ENCODE measurements at regions not wholly inside any gene's neighbourhood (a gene's known extent, or its start where the extent isn't known, plus 50 kb on each side); places are given as distances from the start of the nearest gene placed in this dataset.

DNA sequence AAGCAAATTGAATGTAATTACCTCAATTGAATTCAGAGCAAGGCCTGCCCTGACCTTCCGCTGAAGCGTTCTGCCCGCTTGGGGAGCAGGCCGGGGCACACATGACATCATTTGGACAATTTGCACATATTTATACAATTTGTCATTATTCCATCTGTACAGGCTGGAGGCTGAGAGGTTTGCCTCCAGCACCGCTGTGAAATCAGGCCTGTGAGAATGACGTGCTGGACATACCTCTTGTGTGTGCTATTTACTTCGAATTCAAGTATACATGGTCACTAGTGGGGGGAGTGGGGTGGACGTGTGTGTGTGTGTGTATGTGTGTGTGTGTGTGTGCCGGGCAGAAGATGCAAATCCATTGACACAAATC is 285.6 kb downstream of the SHOX start:
- TF ChIP-seq, protein P1, sequence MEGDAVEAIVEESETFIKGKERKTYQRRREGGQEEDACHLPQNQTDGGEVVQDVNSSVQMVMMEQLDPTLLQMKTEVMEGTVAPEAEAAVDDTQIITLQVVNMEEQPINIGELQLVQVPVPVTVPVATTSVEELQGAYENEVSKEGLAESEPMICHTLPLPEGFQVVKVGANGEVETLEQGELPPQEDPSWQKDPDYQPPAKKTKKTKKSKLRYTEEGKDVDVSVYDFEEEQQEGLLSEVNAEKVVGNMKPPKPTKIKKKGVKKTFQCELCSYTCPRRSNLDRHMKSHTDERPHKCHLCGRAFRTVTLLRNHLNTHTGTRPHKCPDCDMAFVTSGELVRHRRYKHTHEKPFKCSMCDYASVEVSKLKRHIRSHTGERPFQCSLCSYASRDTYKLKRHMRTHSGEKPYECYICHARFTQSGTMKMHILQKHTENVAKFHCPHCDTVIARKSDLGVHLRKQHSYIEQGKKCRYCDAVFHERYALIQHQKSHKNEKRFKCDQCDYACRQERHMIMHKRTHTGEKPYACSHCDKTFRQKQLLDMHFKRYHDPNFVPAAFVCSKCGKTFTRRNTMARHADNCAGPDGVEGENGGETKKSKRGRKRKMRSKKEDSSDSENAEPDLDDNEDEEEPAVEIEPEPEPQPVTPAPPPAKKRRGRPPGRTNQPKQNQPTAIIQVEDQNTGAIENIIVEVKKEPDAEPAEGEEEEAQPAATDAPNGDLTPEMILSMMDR (conservative IDR thresholded peaks at IDR 0.05 in 1 of 2, IDR thresholded peaks at IDR 0.05 in 1 of 2; ENCODE audit: extremely low read depth in 1 of 2, insufficient read depth in 1 of 2, low read depth in 1 of 2, low read length in 2 of 2): no peak
- TF ChIP-seq EZH2 (IDR thresholded peaks at IDR 0.05; ENCODE audit: borderline replicate concordance, low read length): no peak

All from mammary epithelial cell (primary cell).